ENCODE measurements at regions not wholly inside any gene's neighbourhood (a gene's known extent, or its start where the extent isn't known, plus 50 kb on each side); places are given as distances from the start of the nearest gene placed in this dataset.

DNA sequence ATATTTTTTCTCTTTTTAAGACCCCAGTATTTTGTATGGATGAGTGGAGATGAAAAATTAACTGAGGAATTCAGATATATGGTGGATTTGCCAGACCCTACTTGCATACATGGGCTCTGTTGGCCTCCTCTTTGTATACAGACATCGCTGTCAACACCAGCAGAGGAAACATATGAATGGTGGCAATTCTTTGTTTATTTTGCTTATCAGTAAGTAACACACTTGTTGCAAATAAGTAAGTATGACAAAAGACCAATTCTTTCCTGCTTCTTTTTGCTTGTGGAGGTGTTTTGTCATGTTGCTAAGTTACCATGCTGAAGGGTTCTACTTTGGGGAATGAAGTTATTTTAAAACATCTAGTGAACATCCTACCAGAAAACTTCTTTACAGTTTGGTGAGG lies 298.2 kb downstream of the KIF4B start:
- TF ChIP-seq, protein P1, sequence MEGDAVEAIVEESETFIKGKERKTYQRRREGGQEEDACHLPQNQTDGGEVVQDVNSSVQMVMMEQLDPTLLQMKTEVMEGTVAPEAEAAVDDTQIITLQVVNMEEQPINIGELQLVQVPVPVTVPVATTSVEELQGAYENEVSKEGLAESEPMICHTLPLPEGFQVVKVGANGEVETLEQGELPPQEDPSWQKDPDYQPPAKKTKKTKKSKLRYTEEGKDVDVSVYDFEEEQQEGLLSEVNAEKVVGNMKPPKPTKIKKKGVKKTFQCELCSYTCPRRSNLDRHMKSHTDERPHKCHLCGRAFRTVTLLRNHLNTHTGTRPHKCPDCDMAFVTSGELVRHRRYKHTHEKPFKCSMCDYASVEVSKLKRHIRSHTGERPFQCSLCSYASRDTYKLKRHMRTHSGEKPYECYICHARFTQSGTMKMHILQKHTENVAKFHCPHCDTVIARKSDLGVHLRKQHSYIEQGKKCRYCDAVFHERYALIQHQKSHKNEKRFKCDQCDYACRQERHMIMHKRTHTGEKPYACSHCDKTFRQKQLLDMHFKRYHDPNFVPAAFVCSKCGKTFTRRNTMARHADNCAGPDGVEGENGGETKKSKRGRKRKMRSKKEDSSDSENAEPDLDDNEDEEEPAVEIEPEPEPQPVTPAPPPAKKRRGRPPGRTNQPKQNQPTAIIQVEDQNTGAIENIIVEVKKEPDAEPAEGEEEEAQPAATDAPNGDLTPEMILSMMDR (IDR thresholded peaks at IDR 0.05): no peak
- Mint-ChIP-seq H3K36me3 (ENCODE audit: low read depth) (no peaks in the 10 kb centered on the region), H3K4me3 (no peak overlapping the region), H3K27ac (no peak overlapping the region), H3K27me3 (ENCODE audit: insufficient read depth) (no peaks in the 10 kb centered on the region; the same call in 1 of the 2 replicates), H3K9me3 (peaks cover 46% of the 10 kb centered on the region), H3K4me1 (ENCODE audit: low read depth) (no peaks in the 10 kb centered on the region)
- DNase-seq: no peak

DNA sequence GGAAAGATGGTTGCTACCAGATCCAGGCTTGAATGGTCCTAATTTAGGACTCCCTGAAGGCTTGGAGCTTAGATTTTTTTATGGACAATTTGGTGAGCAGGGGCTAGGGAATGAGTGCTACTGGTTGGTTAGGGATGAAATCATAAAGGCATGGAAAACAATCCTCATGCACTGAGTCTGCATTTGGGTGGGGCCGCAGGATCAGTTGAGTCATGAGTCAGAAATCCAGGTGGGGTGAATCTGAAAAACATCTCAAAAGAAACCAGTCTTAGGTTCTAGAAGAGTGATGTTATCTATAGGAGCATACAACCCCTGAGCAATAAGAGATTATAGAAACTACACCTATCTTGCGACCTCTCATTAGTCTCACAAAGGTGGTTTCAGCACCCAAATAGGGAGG lies 300.0 kb downstream of the KIF4B start:
- H3K36me3 Mint-ChIP-seq (ENCODE audit: low read depth): no peaks in the 10 kb centered on the region
- H3K9me3 Mint-ChIP-seq: peaks cover 40% of the 10 kb centered on the region
- H3K27ac Mint-ChIP-seq: no peak overlapping the region
- H3K4me3 Mint-ChIP-seq: no peak overlapping the region
- TF ChIP-seq, protein P1 (IDR thresholded peaks at IDR 0.05): no peak
- no peak for DNase-seq
- H3K4me1 Mint-ChIP-seq (ENCODE audit: low read depth): no peaks in the 10 kb centered on the region
- H3K27me3 Mint-ChIP-seq (ENCODE audit: insufficient read depth): no peaks in the 10 kb centered on the region; the same call in 1 of the 2 replicates

DNA sequence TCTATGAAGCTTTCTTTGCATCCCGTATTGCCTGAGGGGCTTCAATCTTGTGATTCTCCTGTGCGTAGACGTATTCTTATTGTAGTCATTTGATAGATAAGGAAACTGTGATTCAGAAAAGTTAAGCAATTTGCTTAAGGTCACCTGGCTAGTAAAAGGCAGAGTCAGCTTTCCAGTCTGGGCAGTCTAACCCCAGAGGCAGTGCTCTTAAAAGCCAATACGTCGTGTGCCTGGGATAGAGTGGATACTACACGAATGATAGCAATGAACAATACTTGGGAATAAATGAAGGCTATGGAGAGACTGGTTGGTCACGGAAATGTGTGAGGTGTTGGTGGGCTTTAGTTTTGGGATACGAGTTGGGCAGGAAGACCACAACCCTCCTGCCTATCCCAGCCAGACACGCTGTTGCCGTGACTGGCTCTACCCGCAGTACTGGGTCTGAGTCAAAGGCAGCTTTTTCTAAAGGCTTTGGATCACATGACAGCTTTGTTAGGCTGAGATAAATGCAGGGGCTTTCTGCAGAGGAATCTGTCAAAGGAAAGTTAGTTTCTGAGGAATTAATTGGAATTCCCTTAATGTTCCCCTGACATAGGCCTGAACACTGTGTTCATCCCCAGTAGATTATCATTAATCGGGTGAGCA lies 302.6 kb downstream of the KIF4B start:
- Mint-ChIP-seq H3K27ac (no peak overlapping the region), H3K4me1 (ENCODE audit: low read depth) (no peaks in the 10 kb centered on the region), H3K4me3 (no peak overlapping the region), H3K27me3 (ENCODE audit: insufficient read depth) (no peaks in the 10 kb centered on the region; the same call in 1 of the 2 replicates), H3K9me3 (peaks cover 38% of the 10 kb centered on the region), H3K36me3 (ENCODE audit: low read depth) (no peaks in the 10 kb centered on the region)
- TF ChIP-seq, protein P1 (IDR thresholded peaks at IDR 0.05): no peak
- DNase-seq: no peak

DNA sequence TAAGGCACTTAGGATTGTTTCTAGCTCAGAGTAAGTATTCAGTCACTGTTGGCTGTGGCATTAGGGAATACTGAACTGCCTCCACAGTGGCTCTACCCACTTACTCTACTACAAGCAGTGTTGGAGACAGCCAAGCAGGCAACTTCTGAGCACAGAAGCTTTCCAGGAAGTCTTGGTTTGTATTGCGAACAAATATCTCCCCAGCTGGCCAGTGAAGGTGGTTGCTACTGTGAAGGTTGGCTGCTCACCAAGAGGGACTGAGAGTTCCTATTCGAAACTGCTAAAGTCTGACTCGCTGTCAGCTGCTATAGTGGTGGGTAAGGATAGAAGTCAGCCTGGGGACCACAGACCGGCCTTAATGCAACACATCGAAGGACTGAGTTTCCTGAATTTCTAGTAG lies 319.1 kb downstream of the KIF4B start:
- Mint-ChIP-seq H3K4me3 (no peak overlapping the region), H3K36me3 (ENCODE audit: low read depth) (no peaks in the 10 kb centered on the region), H3K27ac (no peak overlapping the region)

DNA sequence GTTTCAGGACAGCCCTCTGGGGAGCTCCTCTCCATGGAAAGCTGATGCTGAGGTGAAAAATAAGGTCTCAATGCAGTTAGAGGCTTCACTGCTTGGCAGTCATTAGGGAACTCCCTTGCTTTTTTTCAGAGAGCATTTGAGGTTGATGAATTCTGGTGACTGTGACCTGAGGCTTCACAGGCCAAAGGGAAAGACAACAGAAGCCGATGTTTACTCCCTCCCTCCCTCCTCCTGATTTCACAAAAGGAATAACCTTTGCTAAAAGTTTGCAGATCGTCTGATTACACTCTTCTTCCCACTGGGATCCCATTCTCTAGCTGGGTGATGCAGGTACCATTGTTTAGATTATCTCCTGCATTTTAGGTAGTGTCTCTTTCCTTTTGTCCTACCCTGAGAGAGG lies 329.4 kb downstream of the KIF4B start:
- Mint-ChIP-seq H3K4me1 (ENCODE audit: low read depth) (no peaks in the 10 kb centered on the region), H3K27ac (no peak overlapping the region), H3K4me3 (no peak overlapping the region), H3K36me3 (ENCODE audit: low read depth) (no peaks in the 10 kb centered on the region), H3K9me3 (peaks cover 31% of the 10 kb centered on the region), H3K27me3 (ENCODE audit: insufficient read depth) (no peaks in the 10 kb centered on the region)
- TF ChIP-seq, protein P1 (IDR thresholded peaks at IDR 0.05): no peak
- DNase-seq: no peak

More for the DNA sequence above, 319.1 kb downstream of the KIF4B start:
- Mint-ChIP-seq H3K4me1 (ENCODE audit: low read depth) (no peaks in the 10 kb centered on the region), H3K27me3 (ENCODE audit: insufficient read depth) (no peaks in the 10 kb centered on the region), H3K9me3 (peaks cover 52% of the 10 kb centered on the region)
- no peak for DNase-seq
- TF ChIP-seq, protein P1 (IDR thresholded peaks at IDR 0.05): no peak
